IPS DF 6.9 (cell line): ENCODE measurements at regions not wholly inside any gene's neighbourhood (a gene's known extent, or its start where the extent isn't known, plus 50 kb on each side); places are given as distances from the start of the nearest gene placed in this dataset.

ENCODE experiments used
- DNase-seq: peaks from one replicate; pipeline ENCODE4 v3.0.0-alpha.2; 2013; ENCODE audit warnings: low read depth, low spot score
- H3K27ac ChIP-seq: one replicate; pipeline ENCODE4 v1.5.1; 2013; ENCODE audit warnings: low read length, control low read depth
- H3K27me3 ChIP-seq: 2 replicates; pipeline ENCODE4 v1.6.1; 2013; ENCODE audit warnings: mild to moderate bottlenecking, low read length; ENCODE audit not compliant: control insufficient read depth, insufficient read depth
- H3K36me3 ChIP-seq: 2 replicates; pipeline ENCODE4 v1.6.1; 2013; ENCODE audit warnings: low read length; ENCODE audit not compliant: control insufficient read depth, insufficient read depth
- H3K4me1 ChIP-seq: 2 replicates; pipeline ENCODE4 v1.6.1; 2013; ENCODE audit warnings: low read length; ENCODE audit not compliant: control insufficient read depth, insufficient read depth
- H3K4me3 ChIP-seq: 2 replicates; pipeline ENCODE4 v1.5.1; 2013; ENCODE audit warnings: mild to moderate bottlenecking, low read length
- H3K9me3 ChIP-seq: 2 replicates; pipeline ENCODE4 v1.6.1; 2013; ENCODE audit warnings: low read length, inconsistent platforms; ENCODE audit not compliant: control insufficient read depth, insufficient read depth
- WGBS: extraction: QIAGEN DNeasy Blood & Tissue Kit; methylation state at CpG from one replicate; pipeline ENCODE4 v1.1.7; 2013; ENCODE audit warnings: mixed read lengths, missing lambda C conversion rate; ENCODE audit not compliant: insufficient read length, insufficient coverage; 5-methylcytosine and 5-hydroxymethylcytosine counted together

DNA sequence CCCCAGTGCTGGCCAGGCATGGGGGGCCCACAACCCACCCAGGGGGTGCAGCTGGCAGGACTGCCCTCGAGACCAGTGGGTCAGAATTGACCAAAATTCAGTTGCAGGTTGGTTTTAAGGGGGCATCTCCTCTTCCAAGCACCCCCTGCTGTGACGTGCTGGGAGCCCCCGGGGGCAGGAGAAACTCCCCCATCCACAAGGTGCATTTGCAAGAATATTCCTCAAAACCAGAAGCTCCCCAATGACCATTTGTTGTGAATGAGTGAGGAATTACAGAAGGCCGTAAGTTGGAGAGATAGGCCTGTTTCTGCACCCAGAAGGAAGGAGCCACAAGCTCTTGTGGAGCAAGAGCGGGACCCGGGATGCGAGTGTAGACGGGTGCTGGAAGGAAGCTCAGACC lies 414.5 kb downstream of the BRD1 start:
- Histone ChIP-seq H3K27ac (no peak overlapping the region), H3K4me3 (no peak overlapping the region), H3K4me1 (no peaks in the 10 kb centered on the region; the same call in 1 of the 2 replicates), H3K36me3 (no peaks in the 10 kb centered on the region), H3K27me3 (no peaks in the 10 kb centered on the region), H3K9me3 (peaks cover 28% of the 10 kb centered on the region)
- DNase-seq, result no peak
- no CpG with 5 or more reads among the region's 8 CpGs for WGBS

DNA sequence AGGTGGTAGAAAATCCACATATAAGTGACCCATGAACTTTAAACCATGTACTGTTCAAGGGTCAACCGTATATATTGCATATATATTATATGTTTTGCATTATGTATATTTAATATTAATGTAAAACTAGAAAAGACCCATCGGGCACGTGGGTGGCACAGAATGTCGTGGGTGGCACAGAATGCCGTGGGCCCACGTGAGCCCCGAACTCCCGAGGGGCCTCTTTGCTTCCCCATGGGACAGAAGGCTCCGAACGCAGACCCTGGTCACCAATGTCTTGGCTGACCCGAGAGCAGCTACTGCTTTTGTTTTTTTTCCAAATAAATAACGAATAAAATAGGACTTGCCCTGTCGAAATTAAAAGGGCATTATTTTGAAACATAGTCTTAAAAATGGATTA lies 415.4 kb downstream of the BRD1 start:
- Histone ChIP-seq H3K27me3 (no peaks in the 10 kb centered on the region), H3K27ac (no peak overlapping the region), H3K36me3 (no peaks in the 10 kb centered on the region), H3K4me3 (no peak overlapping the region), H3K9me3 (peaks cover 26% of the 10 kb centered on the region), H3K4me1 (no peaks in the 10 kb centered on the region; the same call in 1 of the 2 replicates)
- no CpG with 5 or more reads among the region's 13 CpGs for WGBS
- DNase-seq, result no peak

DNA sequence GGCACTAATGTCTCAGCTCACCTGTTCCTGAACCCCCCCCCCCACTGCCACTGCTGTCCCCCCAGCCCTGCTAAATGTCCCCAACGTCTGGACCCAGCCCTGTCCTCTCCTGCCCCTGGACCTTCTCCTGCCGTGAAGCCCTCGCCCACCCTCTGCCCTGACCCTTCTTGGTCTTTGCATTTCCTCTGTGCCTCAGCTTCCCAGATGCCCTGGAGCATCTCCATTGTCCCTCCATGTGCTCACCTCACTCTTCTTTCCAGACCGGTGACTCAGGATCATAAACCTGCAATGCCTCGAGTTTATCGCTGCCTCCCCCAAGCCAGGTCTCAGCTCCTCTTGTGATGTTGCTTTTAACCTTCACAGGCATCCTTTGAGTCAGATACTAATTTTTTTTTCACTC lies 416.4 kb downstream of the BRD1 start:
- WGBS, result no CpG with 5 or more reads among the region's 6 CpGs
- DNase-seq, result no peak
- Histone ChIP-seq H3K27ac (no peak overlapping the region), H3K4me1 (no peaks in the 10 kb centered on the region; the same call in 1 of the 2 replicates), H3K36me3 (no peaks in the 10 kb centered on the region), H3K9me3 (peaks cover 25% of the 10 kb centered on the region), H3K4me3 (no peak overlapping the region), H3K27me3 (no peaks in the 10 kb centered on the region)

DNA sequence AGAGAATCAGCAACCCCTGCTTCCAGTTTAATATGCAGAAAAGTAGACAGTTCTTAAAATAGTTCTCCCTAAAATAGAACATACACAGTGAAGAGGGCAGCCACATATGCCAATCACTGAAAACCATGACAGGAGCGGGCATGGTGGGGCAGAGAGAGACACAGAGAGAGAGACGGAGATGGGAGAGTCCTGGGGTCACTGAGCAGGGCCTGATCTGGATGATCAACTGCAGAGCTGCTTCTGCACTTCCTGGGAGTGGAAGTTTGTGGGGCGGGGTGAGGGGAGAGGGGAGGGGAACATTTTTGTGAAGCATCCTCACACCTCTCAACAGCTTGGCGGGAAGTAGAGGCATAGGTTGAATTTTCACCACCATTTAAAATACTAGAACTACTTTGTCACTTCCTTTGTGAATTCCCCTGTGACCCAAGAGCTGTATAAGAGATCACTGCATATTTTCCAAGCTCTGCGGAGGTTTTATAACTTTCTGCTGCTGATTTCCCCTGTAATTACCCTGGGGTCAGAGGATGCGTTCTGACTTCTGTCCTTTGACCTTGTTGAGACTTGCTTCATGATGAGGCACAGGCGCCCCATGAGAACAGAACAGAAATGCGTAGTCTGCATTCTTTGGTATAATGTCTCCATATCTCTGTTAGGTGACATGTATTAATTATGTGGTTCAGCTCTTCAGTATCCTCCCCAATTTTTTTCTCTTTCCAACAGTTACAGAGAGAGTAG lies 419.4 kb downstream of the BRD1 start:
- no peak overlapping the region for H3K4me3 ChIP-seq
- no CpG with 5 or more reads among the region's 8 CpGs for WGBS
- peaks cover 12% of the 10 kb centered on the region for H3K9me3 ChIP-seq
- H3K4me1 ChIP-seq, result no peaks in the 10 kb centered on the region
- H3K27ac ChIP-seq, result no peak overlapping the region
- H3K36me3 ChIP-seq, result no peaks in the 10 kb centered on the region
- H3K27me3 ChIP-seq, result no peaks in the 10 kb centered on the region
- DNase-seq, result no peak

DNA sequence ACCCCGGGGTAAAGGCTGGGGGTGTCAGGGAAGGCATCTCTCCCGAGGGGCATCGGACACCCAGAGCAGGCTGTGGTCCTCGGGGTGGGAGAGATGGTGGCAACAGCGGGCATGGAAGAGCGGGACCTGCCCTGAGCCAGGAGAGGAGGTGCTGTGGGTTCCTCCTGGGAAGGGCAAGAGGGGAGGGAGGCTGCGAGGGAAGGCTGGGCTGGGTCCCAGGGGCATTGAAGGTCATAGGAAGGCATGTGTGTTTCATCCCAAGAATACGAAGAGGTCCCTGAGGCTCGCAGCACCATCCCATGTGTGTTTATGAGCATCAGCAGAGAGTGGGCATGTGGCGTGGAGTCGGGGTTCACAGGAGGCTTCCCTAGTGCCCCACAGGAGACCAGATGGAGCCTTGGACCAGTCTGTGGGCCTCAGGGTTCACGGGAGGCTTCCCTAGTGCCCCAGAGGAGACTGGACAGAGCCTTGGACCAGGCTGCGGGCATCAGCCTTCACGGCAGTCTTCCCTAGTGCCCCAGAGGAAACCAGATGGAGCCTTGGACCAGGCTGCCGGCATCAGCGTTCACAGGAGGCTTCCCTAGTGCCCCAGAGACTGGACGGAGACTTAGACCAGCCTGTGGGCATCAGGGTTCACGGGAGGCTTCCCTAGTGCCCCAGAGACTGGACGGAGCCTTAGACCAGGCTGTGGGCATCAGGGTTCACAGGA lies 420.6 kb downstream of the BRD1 start:
- no peak for DNase-seq

DNA sequence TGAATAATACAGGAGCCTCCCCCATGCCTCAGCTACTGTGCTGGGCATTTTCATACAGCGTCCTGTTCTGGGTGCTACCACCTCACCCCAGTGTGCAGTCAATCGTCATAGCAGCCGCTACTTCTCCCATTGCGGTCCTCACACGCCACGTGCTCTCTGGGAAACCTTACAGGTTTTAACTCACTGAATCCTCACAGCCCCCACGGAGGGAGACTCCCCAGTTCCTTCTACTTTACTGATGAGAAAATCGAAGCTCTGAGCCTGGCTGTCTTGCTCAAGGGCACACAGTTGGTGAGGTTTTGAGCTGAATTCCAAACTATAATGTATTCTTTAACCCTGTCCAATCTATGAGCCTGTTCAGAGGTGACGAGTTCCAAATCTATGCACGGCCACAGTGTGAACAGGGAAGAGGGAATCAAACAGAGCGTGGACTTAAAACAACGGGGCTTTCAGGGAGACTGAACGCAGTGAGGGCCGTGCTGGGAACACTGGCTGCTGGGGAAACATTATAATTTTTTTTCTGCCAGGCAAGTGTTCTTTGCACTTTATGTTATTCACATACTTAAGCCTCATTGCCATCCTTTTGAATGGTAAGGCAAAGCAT lies 421.5 kb downstream of the BRD1 start:
- no peaks in the 10 kb centered on the region for H3K4me1 ChIP-seq
- no peak for DNase-seq
- WGBS, result no CpG with 5 or more reads among the region's 14 CpGs
- H3K4me3 ChIP-seq, result no peak overlapping the region
- no peak overlapping the region for H3K27ac ChIP-seq
- peaks cover 13% of the 10 kb centered on the region for H3K9me3 ChIP-seq
- H3K36me3 ChIP-seq, result no peaks in the 10 kb centered on the region
- no peaks in the 10 kb centered on the region for H3K27me3 ChIP-seq

More for the DNA sequence above, 420.6 kb downstream of the BRD1 start:
- Histone ChIP-seq H3K9me3 (peaks cover 15% of the 10 kb centered on the region), H3K36me3 (no peaks in the 10 kb centered on the region), H3K27me3 (no peaks in the 10 kb centered on the region), H3K4me1 (no peaks in the 10 kb centered on the region), H3K27ac (no peak overlapping the region), H3K4me3 (no peak overlapping the region)
- no CpG with 5 or more reads among the region's 19 CpGs for WGBS

DNA sequence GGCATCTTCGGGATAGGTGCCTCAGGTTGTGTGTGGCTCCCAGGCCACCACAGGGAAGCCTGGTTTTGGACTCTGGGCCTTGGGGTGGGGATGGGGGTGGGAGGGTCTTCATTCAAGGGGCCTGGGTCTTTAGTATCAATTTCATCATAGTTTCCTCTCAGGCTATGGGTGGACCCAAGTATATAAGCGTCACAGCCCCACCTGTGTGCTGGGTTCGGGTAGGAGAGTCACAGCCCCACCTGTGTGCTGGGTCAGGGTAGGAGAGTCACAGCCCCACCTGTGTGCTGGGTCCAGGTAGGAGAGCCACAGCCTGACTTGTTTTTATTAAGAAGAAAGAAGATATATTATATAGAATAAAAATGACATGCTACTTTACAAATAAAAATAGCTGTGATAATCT lies 422.1 kb downstream of the BRD1 start:
- DNase-seq, result no peak
- Histone ChIP-seq H3K9me3 (peaks cover 13% of the 10 kb centered on the region), H3K27me3 (no peaks in the 10 kb centered on the region), H3K4me3 (no peak overlapping the region), H3K27ac (no peak overlapping the region), H3K4me1 (no peaks in the 10 kb centered on the region), H3K36me3 (no peaks in the 10 kb centered on the region)
- WGBS, result no CpG with 5 or more reads among the region's 3 CpGs

DNA sequence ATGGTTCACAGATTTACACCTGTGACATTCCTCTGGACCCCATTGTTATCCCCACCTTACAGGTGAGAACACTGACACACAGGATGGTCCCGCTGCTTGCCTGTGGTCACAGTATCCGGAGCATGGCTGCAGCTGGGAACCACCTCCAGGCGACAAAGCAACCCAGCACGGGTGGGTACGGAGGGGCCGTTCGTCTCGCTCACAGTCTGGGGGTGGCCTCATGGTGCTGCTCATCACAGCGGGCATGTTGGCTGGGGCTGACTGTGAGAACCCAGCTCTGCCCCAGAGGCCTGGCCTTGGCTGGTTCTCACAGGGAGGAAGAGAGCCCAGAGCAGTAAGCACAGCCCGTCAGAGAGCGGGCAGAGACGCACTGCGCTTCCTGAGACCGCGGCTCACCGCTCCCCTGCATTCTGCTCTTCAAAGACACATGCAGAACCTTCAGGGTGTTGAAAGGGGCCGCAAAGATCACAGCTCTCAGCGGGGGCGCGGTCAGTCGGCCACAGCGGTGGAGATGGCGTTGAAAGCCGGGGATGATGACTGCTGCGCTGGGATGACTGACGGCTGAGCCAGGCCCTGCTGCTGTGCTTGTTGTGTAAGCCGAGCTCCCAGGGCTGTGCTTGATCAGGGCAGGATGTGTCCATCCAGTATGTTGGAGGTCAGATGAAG lies 423.0 kb downstream of the BRD1 start:
- no peaks in the 10 kb centered on the region for H3K36me3 ChIP-seq
- H3K27me3 ChIP-seq, result no peaks in the 10 kb centered on the region
- H3K9me3 ChIP-seq, result peaks cover 12% of the 10 kb centered on the region
- no peak overlapping the region for H3K27ac ChIP-seq
- H3K4me1 ChIP-seq, result no peaks in the 10 kb centered on the region
- no peak for DNase-seq
- H3K4me3 ChIP-seq, result no peak overlapping the region
- no CpG with 5 or more reads among the region's 27 CpGs for WGBS

DNA sequence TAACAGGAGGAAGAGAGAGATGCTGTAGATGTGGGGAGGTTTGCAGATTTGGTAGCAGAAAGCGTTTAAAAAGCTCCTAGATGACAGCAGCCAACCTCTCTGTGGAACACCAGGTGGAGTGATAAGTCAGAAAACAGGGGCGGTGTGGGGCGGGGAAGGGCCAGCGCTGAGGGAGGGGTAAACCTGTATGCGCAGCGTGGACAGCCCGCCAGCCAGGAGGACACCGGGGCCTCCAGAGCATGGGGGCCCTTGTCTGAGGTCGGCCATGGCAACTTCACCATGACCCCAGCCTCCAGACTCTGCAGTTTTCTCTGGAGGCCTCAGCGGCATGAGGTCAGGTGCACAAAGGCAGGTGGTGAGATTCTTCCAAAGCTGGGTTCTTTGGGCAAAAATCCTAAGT lies 423.7 kb downstream of the BRD1 start:
- no CpG with 5 or more reads among the region's 10 CpGs for WGBS
- no peaks in the 10 kb centered on the region for H3K27me3 ChIP-seq
- DNase-seq, result no peak
- H3K27ac ChIP-seq, result no peak overlapping the region
- H3K4me3 ChIP-seq, result no peak overlapping the region
- H3K36me3 ChIP-seq, result no peaks in the 10 kb centered on the region
- peaks cover 12% of the 10 kb centered on the region for H3K9me3 ChIP-seq
- no peaks in the 10 kb centered on the region for H3K4me1 ChIP-seq

DNA sequence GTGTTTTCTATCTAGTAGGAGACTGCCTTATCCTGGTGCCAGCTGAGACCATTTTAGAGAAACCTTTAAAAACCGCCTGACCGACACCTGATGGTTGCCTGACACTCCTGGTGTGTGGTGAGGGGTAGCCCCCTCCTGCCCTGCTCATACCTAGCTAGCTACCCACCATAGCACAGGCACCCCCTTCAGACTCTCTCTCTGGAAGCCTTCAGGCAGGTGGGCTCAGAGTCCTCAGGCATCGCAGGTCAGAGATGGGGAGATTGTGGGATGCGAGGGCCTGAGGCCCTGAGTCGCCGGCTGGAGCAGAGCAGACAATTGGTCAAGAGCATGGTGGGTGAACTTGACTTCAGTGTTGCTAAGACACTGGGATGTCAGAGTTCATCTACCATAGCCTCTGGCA lies 424.6 kb downstream of the BRD1 start:
- Histone ChIP-seq H3K36me3 (no peaks in the 10 kb centered on the region), H3K4me1 (no peaks in the 10 kb centered on the region), H3K27me3 (no peaks in the 10 kb centered on the region), H3K9me3 (peaks cover 17% of the 10 kb centered on the region), H3K4me3 (no peak overlapping the region), H3K27ac (no peak overlapping the region)
- WGBS, result no CpG with 5 or more reads among the region's 6 CpGs
- DNase-seq, result no peak
